ENCODE measurements at regions not wholly inside any gene's neighbourhood (a gene's known extent, or its start where the extent isn't known, plus 50 kb on each side); places are given as distances from the start of the nearest gene placed in this dataset.

DNA sequence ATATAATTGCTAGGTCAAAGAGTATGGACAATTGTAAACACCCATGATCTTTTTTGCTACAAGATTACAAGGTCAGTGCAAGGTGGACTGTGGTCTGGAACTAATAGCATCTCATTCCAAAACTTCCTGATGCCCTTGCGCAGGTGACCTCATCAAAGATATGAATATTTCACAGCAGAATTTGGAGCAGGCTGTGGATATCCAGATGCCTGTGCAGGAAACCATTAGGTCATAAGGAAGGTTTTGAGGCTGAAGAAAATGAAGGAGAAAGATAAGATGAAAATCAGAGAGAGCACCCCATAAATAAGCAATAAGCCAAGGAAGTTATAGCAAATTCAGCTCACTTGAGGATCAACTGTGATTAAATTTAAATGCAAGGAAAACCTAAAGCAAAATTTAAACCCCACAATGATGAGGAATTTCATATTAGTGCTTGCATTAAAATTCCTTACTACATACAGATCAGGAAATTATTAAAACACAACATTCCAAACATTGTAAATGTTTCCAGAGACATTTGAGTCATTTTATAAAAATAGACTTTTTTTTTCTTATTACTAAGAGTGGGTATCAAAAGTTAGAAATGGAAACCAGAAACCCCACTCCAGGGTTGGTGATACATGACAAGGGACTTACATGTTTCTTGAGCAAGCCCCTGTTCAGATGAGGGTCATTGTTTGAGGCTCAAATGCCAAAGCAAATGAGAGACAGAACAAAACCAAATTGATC lies 100.7 kb upstream of the FAM9C start:
- no peak for DNase-seq

DNA sequence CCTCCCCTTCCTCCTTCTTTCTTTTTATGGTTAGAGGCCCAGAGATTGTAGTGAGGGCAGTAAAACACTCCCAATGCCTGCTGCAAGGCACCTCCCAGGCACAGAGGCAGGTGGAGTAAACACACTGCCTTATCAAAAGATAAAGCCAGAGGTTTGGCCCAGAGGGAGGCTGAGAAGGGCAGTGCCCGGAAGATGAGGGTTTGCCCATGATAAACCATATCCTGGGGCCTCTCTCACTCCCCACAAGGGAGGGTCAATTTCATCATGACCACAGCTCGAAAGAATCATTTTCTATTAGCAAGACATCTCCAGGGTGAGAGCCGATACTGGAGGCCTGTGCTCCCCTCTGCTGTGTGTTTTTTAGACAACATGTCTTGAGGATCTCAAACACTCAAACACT lies 98.5 kb upstream of the FAM9C start:
- DNase-seq = no peak

DNA sequence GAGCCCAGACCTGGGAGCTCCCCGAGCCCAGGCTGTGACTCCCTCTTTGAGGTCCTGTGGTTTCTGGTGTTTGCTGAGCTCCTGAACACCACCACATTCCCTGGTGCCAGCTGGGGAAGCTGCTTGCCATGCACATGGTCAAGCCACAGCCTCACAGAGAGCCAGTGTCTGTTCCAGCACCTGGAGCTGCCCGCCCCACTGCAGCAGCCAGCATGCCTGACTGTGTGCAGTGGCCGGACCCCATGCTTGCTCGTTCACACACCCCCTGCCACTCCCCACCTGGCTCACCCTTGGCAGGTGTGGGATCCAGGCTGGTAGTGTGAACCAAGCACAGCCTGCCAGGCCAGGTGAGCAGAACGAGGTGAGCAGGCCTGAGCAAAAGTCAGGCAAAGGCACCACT lies 95.6 kb upstream of the FAM9C start:
- DNase-seq = no peak

DNA sequence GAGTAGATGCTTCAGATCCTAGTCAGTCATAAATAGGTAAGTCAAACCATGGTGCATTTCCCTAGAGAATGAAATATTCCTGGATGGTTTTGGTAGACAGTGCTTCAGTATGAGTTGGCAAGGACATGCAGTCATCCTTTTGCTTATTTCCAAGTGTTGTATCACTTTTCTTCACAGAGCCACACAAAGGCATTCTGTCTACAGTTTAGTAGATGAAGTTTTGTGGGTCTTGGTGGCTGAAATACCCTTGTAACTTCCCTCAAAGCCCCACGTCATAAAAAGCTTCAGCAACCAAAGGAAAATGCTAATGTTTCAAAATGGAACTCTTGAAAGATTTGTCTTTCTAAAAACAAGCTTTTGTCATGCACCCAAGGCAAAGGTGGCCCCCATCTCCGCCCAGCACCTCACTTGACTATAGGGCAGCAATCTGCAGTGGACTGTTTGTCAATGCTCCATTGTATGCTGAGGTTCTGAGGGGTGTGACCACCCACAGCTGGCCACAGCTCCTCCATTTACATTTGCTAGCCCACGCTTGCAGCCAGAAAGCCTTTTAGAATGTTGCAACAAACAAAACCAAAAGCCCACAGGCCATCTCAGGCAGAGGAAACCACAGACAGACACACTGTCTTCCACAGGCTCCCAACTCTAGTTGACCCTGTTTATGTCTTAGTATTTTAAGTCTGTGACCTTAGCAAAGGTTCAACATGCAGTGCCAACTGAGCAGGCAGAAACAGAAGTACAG lies 87.1 kb upstream of the FAM9C start:
- DNase-seq = peak in 1 of 2 donors; percentile 33

DNA sequence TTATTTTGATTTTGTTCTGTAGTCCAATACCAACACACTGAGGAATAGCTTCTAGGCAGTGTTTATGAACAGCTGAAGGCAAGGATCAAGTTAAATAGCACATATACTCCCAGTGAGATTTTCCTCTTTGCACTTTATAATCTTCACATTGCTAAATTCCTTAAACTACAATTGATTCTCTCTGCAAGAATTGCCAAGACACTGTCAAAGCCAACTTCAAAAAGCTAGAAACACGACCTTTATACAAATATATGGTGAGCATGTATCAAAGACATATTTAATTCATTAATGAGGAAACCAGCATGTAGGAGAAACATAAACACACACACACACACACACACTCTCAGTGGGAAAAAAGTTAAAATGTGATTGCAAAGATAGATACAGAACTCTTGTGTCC lies 86.4 kb upstream of the FAM9C start:
- DNase-seq = no peak

DNA sequence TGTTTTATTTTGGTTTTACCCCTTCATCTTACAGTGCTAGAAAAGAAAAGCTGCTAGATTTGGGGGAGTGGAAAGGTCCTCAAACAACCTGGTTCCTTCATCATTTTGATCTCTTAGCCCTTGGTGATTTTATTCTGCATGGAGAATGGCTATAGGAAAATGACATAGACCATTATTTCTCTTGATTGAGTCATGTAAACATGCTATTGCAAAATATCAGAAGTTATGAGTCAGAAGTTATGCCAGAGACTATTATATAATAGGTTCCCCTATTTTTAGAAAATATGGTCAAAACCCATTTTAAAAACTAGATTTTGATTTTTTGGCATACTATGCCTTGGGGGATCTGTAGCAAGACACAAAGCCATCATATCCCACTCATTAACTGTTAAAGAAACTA lies 83.7 kb upstream of the FAM9C start:
- DNase-seq = peak in 1 of 2 donors; percentile 12

DNA sequence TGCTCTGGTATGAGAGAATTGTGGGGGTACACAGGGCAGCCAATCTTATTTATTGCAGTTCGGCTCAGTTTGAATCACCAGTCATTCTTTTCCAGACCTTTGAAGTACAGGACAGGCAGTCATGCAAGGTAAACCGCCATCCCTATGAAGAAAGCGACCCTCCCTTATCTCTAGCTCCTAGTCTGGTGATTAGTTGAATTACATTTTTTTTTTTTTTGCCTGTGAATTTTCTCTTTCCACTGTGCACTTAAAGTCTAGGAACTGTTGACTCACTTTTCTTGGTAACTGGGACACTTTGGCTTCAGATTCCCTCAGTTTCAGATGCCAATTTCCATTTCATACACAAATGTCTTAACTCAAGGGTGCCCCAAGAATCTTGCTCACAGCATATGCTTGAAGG lies 82.4 kb upstream of the FAM9C start:
- no peak for DNase-seq

DNA sequence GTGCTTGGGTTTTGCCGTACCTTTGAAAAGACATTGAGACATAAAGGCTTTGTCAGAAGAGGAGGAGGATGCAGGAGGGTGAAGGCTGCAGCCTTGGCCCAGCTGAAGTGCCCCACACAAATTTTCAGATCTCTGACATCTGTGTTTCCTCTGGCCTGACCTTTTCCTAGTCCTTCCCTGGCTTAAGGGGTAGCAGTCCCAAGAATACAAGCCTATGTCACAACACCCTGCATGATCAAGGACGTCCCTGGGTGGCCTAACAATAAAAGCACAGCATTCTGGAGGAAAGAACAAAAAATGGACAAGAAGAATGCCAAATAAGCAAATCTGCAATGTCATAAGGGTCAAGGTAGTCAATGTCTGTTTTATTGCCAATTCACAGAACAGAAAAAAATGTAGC lies 80.8 kb upstream of the FAM9C start:
- DNase-seq = no peak

DNA sequence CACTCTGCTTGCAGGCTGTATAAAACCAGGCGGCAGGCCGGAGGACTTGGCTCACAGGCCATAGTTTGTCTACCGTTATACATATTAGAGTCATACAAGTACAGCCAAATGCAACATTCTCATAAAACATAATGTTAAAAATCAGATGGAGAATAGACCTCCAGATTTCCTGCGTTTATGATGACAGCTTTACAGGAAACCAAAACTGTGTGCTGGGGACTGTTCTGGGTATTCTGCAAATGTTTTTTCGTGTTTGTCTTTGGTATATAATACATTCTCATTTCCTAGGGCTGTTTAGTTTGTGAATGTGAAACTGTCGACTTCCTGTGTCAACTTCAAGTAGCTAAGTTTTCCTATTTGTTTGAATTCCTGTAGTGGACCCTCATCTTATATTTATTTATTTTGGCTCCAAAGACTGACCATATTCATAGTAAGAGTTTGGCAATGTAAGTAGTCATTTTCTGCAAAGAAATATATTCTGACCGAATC lies 79.5 kb upstream of the FAM9C start:
- peak in 1 of 2 donors; percentile 58 for DNase-seq

DNA sequence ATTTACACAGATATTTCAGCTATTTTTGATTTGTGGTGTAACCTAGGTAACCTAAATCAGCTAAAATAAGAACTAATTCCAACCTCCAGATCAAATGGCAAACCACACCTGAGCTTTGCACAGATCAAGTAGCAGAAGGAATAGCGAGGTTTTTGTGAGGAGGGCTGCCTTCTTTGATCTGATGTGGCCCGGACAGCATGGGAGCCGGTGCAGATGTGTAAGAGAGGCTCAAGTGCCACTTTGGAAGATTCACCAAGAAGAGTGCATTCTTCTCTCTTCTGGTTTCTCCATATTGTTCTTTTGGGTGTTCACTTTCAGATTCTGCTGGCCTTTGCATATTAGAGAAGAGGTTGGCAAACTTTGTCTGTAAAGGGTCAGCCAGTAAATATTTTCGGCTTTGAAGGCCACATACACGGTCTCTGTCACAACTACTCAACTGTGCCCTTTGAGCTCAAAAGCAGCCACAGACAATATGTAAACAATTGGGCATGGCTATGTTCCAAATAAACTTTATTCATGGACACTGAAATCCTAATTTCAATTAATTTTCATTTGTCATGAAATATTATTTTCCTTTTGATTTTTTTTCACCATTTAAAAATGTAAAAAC lies 78.9 kb upstream of the FAM9C start:
- DNase-seq = no peak

DNA sequence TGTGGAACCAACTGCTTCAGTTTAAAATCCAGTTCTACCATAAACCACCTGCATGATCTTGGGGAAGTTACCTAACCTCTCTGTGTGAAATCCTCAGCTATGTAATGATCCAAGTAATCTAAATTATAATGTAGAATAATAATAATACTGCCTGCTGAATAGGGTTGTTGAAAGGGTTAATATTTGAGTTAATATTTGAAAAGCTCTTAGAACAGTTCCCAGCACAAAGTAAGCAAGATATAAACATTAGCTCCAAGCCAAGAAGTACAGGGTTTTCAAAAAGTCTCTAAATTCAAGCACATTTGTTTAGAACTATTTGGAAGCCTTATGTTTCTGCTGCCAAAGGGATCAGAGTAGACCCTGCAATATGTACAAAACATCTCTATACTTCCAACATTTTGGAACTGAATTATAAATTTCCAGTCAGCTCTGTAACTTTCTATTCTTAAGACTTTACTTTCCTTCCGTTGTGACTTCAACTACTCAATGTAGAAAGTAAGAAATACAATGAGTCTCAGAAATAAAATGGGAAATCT lies 76.7 kb upstream of the FAM9C start:
- no peak for DNase-seq

DNA sequence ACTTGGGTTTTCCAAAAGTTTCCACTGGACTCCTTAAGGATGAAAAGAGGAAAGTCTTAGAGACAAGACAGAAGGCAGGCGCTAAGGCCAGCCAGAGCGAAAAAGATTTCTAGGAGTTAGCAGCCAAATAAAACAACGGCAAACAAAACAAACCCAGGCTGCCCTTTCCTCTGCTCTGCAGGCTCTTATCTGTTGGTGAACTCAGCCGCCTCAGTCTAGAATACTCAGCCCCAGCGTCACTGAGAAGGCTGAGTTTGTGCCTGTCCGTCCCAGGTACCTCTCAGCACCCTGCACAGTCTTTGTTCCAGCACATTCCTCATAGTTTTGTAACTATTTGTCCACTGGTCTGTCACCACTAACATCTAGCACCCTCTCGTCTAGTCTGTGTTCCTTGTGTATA lies 75.6 kb upstream of the FAM9C start:
- no peak for DNase-seq

DNA sequence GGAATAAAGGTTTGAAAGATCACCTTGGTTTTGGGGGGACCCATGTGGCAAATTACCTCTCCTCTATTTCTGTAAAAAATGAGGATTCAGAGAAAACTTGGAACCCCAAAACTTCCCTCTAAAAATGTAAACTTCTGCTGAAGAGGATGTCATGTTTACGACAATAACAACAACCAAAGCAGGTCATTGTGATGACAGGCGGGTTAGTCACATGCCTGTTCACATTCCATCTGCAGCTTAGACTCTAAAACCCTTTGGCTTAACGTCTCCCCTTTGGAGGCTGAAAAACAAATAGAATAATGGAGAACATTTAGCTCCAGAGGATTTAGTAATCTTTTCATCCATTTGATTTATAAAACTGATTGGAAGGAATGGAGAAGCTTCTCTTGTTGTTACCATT lies 75.0 kb upstream of the FAM9C start:
- DNase-seq = no peak

DNA sequence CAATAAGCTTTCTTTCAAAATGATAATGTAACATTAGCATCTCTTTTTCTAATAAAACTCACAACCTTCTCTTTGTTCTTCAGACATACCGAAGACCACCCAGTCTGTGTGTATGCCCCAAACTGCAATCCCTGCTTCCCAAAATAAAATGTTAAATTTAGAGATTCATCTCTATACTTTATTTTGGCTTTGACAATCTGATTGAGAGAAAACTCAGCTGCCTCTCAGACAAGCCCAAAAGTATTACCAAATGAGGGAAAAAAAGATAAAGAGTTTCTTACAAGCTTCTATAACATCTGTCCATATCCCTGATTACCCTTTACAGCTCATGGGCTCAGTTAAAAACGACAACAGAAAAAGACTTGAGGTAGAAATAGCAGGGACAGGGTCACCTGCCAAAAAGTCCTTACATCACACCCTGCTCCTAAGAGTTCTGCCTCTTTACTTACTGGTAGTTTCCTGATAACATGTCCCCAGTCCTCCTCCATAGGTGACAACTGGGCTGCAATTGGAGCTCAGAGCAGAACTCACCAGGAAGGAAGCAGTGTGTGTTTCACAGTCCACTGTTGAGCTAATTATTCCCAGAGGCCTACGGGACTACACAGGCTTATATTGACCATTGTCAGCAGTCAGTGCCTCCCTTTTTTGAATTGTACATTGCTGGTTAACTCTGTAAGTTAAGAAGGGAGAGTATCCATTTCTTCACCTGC lies 70.9 kb upstream of the FAM9C start:
- DNase-seq = no peak

DNA sequence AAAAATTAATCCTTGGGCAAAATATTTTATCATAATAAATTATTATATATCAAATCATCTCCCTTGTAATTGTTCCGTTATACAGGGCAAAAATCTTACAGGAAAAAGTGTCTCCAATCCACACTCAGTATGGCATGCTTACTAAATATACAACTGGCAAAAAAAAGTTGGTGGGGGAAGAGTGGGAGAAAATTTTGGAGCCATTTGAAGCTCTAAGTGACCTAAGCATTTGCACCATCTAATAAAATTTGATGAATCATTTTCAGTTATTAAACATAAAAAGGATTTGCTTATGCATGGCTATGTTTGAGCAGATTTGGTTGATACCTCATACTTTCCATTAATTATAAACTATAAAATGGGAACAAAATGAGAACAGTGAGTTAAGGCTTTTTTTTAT lies 68.1 kb upstream of the FAM9C start:
- DNase-seq = no peak

DNA sequence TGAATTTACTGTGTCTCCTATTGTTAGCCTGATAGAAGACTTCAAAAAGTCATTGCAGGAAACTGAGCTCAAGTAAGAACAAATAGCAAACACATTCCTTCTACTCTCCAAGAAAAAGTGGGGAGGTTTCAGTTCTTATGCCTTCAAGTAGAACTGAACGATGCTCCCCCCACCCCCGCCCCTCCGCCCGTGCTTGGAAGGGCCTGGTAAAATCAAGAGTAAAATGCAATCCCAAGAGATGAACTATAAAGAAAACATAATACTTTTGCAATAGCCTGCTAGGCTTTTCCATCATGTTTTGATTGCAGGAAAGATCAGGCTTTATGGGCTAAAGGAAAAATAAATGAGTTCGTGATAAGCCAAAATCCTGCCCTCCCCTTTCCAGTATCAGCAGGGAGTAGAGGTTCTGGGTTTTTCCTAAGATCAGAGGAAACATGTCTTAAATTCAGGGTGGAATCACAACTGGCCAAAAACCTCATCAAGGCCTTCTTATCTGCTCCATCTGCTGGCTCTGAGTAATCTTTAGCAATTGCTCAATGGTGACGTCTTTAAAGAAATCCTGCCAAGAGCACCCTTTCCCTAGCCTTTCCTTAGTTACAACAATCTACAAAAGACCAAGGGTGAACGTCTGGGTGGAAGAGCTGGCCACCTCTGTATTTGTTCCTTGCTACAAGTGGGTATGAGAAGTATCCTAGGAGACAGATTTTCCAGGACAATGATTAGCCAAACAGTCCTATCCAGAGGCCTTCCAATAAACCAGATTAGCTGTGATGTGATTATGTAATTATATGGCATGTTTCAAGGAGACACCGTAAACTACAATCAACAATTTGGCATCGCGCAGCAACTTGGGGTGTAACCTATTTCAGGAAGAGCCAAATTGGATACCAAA lies 66.3 kb upstream of the FAM9C start:
- DNase-seq = peak in 1 of 2 donors; percentile 3

DNA sequence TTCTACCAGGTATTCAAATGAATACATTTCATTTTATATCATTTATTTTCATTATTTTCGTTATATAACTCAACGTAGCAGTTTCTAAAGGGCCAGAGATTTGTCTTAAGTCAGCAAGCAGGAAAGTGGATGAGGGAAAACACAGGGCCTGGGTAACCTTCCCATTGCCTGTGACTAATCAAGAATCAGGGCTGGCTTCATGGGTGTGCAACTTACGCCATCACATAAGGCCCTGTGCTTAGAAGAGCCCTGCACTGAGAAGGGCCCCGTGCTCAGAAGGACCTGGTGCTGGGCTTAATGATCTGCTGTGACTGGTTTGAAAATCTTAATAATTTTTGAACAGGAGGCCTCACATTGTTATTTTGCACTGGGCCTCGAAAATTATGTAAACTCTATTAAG lies 65.4 kb upstream of the FAM9C start:
- DNase-seq = no peak

DNA sequence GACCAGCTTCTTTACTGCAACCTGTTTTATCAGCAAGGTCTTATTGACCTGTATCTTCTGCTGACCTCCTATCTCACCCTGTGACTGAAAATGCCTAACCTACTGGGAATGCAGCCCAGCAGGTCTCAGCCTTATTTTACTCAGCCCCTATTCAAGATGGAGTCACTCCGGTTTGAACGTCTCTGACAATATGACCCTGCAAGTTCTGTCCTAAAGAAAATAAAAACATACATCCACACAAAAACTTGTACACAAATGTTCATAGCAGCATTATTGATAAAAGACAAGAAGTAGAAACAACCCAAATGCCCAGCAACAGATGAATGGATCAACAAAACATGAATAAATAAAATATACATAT lies 59.5 kb upstream of the FAM9C start:
- no peak for DNase-seq

DNA sequence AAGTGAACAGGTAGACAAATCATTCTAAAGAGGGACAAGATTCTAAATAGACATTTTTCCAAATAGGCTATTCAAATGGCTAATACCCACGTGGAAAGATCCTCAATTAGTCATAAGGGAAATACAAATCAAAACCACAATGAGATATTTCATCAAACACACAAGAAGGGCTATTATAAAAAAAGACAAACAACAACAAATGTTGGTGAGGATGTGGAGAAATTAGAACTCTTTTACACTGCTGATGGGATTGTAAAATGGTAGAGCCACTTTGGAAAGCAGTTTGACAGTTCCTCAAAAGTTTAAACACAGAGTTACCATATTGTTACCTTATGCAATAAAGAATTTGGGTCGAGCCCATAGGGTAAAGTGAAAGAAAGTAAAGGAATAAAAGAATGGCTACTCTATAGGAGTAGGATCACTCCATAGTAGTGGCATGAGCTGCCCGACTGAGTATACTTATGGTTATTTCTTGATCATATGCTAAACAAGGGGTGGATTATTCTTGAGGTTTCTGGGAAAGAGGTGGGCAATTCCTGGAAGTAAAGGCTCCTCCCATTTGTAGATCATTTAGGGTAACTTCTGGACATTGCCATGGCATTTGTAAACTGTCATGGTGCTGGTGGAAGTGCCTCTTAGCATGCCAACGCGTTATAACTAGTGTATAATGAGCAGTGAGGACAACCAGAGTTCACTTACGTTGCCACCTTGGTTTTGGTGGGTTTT lies 58.9 kb upstream of the FAM9C start:
- no peak for DNase-seq

DNA sequence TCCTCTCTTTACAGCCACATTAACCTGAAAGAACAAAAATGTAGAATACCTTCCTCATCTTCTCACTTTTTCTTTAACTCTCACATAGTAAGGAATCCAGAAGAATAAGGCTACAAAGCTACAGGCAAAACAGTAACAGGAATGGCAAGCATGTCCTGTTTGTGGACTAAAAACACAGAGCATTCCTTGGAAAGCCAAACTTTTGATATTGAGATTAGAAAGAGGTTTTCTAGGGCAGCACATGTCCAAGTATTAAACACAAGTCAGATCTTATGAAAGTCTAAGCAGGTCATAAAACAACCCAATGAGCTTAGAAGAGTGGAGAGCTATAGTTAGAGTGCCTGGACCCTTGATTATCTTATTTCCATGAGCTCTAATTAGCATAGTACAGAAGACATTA lies 58.2 kb upstream of the FAM9C start:
- DNase-seq = no peak

DNA sequence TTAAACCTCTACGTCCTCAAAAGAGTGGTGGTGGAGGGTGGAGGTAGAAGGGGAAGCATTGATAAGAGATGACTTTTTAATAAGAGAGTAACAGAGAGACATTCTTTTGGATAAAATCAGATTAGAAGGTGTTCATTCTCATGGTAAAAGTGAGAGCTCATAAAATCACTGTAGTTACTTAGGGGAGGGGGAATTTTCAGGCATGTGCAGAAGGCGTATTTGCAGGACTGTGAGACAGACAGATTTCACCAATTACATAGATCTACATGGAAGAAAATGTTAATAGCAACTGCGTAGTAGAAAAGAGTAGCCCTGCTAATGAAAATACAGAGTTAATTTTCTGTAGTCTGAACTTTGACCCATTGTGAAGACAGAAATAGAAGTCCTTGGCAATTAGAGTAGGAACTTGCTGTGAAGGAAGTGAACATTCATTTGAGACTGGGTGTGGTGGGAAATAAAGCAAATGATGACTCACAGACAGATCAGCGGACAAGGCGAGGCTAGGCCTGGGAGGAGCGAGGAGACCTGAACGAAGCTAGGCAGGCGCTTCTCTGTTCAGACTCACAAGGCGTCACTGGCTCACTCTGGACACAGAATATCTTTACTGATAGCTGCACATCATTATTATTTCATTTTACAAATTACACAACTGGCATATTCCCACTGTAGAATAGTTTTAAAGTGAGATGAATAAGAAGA lies 57.2 kb upstream of the FAM9C start:
- DNase-seq = peak in 1 of 2 donors; percentile 68
